Stimulated activated naive B cell treated with anti-CD40 and anti-IgM and Interleukin-4, amounts not matched to agents 10 μg/mL and 1 μg/mL and 100 μg/mL, for 72 hours (primary cell): ENCODE measurements at regions not wholly inside any gene's neighbourhood (a gene's known extent, or its start where the extent isn't known, plus 50 kb on each side); places are given as distances from the start of the nearest gene placed in this dataset.

Experiments used
- ATAC-seq, 2 donors: fragments of 150-1000 bp; cut with Tn5 transposase; replicated peaks; 2 replicates each; pipeline ENCODE4 v1.10.0; 2021; ENCODE audit warnings: moderate library complexity in 1 of 2
- DNase-seq: peaks from one replicate; pipeline ENCODE4 v3.0.0; 2021
- H3K27ac Mint-ChIP-seq: one replicate; pipeline ENCODE4 v1.8.0; 2022; ENCODE audit warnings: mild to moderate bottlenecking, mixed read lengths
- H3K27me3 Mint-ChIP-seq, 2 donors: one replicate each; pipeline ENCODE4 v1.8.0; 2022; ENCODE audit warnings: mixed read lengths in 2 of 2
- H3K36me3 Mint-ChIP-seq, 2 donors: one replicate each; pipeline ENCODE4 v1.8.0; 2022; ENCODE audit warnings: mixed read lengths in 2 of 2, mild to moderate bottlenecking in 1 of 2
- H3K4me1 Mint-ChIP-seq, 2 donors: one replicate each; pipeline ENCODE4 v1.8.0; 2022; ENCODE audit warnings: mixed read lengths in 2 of 2, mild to moderate bottlenecking in 1 of 2
- H3K4me3 Mint-ChIP-seq, 2 donors: one replicate each; pipeline ENCODE4 v1.8.0; 2022; ENCODE audit warnings: mild to moderate bottlenecking in 2 of 2, mixed read lengths in 2 of 2, moderate library complexity in 1 of 2
- H3K9me3 Mint-ChIP-seq, 2 donors: one replicate each; pipeline ENCODE4 v1.8.0; 2022; ENCODE audit warnings: mixed read lengths in 2 of 2, mild to moderate bottlenecking in 1 of 2

GRCh38 chr11:26131406-26131805 lies 200.5 kb upstream of the ANO3 start:
- DNase-seq (no peak), ATAC-seq (no peak)
- no peak overlapping the region for H3K27ac Mint-ChIP-seq
- no peaks in the 10 kb centered on the region for H3K27me3 Mint-ChIP-seq
- H3K4me1 Mint-ChIP-seq, result peaks cover 5 to 14% of the 10 kb centered on the region in 2 donors
- no peaks in the 10 kb centered on the region for H3K36me3 Mint-ChIP-seq
- peaks cover 5 to 7% of the 10 kb centered on the region in 2 donors for H3K9me3 Mint-ChIP-seq
- H3K4me3 Mint-ChIP-seq, result no peak overlapping the region

DNA sequence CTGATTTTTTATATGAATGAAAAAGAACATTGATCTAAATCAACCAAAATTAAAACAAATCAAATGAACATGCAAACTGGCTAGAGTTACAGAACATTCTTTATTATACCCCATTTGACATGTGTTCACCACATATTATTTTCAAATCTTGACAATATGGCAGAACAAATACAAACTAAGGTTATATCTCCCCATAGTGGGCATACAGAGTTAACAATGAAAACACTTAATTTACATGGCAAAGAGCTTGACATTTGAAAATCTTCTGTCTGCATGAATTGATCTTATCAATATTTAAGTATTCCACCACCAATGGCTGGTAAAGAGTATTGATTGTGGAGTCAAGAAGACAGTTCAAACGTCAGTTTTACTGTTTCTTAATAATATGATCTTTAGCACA lies 197.9 kb upstream of the ANO3 start:
- H3K27me3 Mint-ChIP-seq, result no peaks in the 10 kb centered on the region

GRCh38 chr11:26134481-26135355 lies 197.2 kb upstream of the ANO3 start:
- no peaks in the 10 kb centered on the region for H3K27me3 Mint-ChIP-seq
- peak; percentile 50 to 65 for ATAC-seq
- no peaks in the 10 kb centered on the region for H3K36me3 Mint-ChIP-seq
- H3K4me3 Mint-ChIP-seq, result no peak overlapping the region
- DNase-seq, result no peak
- H3K9me3 Mint-ChIP-seq, result peaks cover 0 to 1% of the 10 kb centered on the region in 2 donors
- H3K27ac Mint-ChIP-seq, result no peak overlapping the region
- H3K4me1 Mint-ChIP-seq, result peaks cover 5 to 14% of the 10 kb centered on the region in 2 donors

More for the DNA sequence above, 197.9 kb upstream of the ANO3 start:
- Mint-ChIP-seq H3K9me3 (peaks cover 0 to 3% of the 10 kb centered on the region in 2 donors), H3K4me1 (peaks cover 5 to 14% of the 10 kb centered on the region in 2 donors), H3K36me3 (no peaks in the 10 kb centered on the region), H3K27ac (no peak overlapping the region), H3K4me3 (no peak overlapping the region)
- DNase-seq (no peak), ATAC-seq (no peak)

DNA sequence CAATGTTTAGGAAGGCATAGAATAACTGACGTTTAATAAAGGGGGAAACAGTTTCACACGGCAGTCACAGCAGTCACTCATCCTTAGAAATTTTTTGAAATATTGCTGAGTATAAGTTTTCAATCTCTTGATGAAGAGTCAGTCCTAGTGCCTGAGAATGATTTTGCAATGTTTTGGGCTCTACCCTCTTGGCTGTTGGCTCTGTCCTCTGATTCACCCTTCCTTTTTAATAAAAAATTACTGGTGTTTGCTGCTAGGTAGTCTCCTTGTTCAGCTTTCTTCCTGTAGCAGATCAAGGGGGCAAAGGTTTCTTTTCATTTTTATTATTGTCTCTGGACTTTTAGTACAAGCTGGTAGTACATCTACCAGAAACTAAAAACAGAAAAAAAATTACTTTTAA lies 194.3 kb upstream of the ANO3 start:
- Mint-ChIP-seq H3K27ac (no peak overlapping the region), H3K4me3 (no peak overlapping the region), H3K36me3 (no peaks in the 10 kb centered on the region), H3K9me3 (no peaks in the 10 kb centered on the region), H3K4me1 (peaks cover 4 to 14% of the 10 kb centered on the region in 2 donors), H3K27me3 (no peaks in the 10 kb centered on the region)
- DNase-seq (no peak), ATAC-seq (no peak)

DNA sequence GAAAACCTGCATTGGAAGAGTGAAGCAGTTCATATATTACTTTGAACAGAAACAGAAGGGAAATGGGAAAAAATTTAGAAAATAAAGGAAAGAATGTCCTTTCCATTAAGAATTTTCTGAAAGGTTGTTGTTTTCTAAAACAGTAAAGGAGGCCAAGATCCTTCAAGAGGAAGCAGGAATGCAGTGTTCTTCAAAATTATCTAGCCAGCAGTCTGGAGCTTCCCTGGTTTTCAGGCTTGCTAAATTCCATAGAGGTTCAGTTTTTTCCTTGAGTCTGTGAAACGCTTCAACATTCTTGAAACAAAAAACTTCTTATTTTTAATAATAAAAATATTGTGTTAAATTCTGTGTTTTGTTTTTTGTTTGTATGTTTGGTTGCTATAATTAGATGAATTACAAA lies 189.0 kb upstream of the ANO3 start:
- no peaks in the 10 kb centered on the region for H3K9me3 Mint-ChIP-seq
- no peaks in the 10 kb centered on the region for H3K27me3 Mint-ChIP-seq
- H3K4me1 Mint-ChIP-seq, result no peaks in the 10 kb centered on the region
- ATAC-seq, result no peak
- H3K4me3 Mint-ChIP-seq, result no peak overlapping the region
- no peak overlapping the region for H3K27ac Mint-ChIP-seq
- DNase-seq, result no peak
- H3K36me3 Mint-ChIP-seq, result no peaks in the 10 kb centered on the region

DNA sequence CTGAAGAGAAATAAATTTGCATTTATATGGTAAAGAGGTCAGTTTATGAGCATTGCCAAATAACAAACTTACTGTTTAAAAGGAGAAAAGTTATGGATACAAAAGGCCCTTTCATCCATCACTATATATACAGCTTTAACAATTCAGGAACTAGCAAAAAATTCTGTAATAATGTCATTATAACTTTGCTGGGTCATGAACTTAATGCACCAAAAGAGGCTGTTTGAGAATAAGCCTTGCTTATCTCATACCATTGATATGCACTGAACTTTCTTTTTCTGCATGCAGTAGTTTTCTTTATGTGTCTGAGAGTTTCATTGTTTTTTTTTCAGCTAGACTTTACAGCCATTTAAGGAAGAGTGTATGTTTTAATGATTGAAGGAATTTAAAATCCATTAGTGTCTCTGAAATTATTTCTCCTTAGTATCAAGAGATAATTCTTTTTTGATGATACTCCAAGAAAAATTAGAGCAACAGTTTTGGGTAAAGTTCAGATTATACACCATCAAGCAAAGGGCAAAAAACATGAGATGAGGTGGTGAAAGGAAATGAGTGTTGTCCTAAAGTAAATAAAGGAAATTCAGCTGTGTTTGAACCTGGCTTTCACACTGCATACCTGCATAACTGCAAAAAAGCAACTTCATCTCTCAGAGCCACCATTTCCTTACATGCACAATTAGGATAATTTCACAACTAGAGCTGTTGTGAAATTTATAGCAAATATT lies 188.2 kb upstream of the ANO3 start:
- ATAC-seq, result no peak
- no peak for DNase-seq
- H3K27me3 Mint-ChIP-seq, result no peaks in the 10 kb centered on the region
- H3K4me3 Mint-ChIP-seq, result no peak overlapping the region
- H3K36me3 Mint-ChIP-seq, result no peaks in the 10 kb centered on the region
- no peaks in the 10 kb centered on the region for H3K4me1 Mint-ChIP-seq
- H3K9me3 Mint-ChIP-seq, result no peaks in the 10 kb centered on the region
- H3K27ac Mint-ChIP-seq, result no peak overlapping the region

GRCh38 chr11:26144291-26144690 lies 187.6 kb upstream of the ANO3 start:
- peaks cover 0 to 2% of the 10 kb centered on the region in 2 donors for H3K27me3 Mint-ChIP-seq
- H3K9me3 Mint-ChIP-seq, result no peaks in the 10 kb centered on the region
- ATAC-seq, result no peak
- DNase-seq, result no peak
- H3K36me3 Mint-ChIP-seq, result no peaks in the 10 kb centered on the region
- no peak overlapping the region for H3K27ac Mint-ChIP-seq
- no peaks in the 10 kb centered on the region for H3K4me1 Mint-ChIP-seq
- H3K4me3 Mint-ChIP-seq, result no peak overlapping the region

DNA sequence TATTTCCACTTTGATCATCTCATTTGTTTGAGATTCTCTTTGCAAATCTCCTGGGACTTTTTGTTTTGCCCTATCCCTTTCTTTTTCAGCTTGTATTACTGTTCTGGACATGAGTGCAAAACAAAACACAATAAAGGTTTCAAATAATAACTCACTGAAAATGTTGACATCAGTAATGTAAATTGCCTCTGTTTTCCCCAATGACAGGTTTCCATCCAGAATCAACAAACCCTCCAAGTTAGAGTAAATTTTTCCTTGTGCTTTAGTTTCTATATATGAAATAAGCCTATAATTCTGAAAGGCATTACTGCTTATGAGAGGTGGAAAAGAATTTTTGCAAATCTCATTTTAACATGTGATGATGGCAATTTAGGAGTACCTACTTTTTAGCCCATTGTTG lies 187.0 kb upstream of the ANO3 start:
- ATAC-seq, result no peak
- no peak for DNase-seq
- Mint-ChIP-seq H3K4me3 (no peak overlapping the region), H3K27ac (no peak overlapping the region), H3K27me3 (peaks cover 0 to 3% of the 10 kb centered on the region in 2 donors), H3K36me3 (no peaks in the 10 kb centered on the region), H3K4me1 (no peaks in the 10 kb centered on the region), H3K9me3 (no peaks in the 10 kb centered on the region)

- no peak for DNase-seq
- no peaks in the 10 kb centered on the region for H3K36me3 Mint-ChIP-seq
- no peak for ATAC-seq
- no peak overlapping the region for H3K4me3 Mint-ChIP-seq
- peaks cover 2% of the 10 kb centered on the region in 2 donors for H3K9me3 Mint-ChIP-seq
- no peak overlapping the region for H3K27ac Mint-ChIP-seq
- H3K4me1 Mint-ChIP-seq, result peaks cover 2% of the 10 kb centered on the region in 2 donors
- H3K27me3 Mint-ChIP-seq, result peaks cover 0 to 3% of the 10 kb centered on the region in 2 donors
Observed at GRCh38 chr11:26149585-26149984, 182.3 kb upstream of the ANO3 start.

DNA sequence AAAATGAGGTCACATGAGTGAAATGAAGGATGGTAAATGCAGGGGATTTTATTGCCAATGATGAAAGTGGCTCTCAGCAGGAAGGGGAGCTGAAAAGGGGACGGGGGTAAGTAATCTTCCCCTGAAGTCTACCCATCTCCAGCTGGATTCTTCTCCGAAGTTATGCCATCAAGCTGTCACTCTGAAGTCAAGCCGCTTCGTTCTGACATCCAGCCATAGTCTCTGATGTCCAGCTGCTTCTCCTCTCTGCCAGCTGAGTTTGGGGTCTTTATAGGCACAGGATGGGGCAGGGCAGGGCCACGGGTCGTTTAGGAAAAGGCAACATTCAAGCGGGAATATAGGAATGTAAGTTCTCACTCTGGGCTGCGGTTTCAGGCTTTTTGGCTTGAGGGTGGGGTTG lies 181.9 kb upstream of the ANO3 start:
- H3K9me3 Mint-ChIP-seq, result peaks cover 4% of the 10 kb centered on the region in 2 donors
- H3K36me3 Mint-ChIP-seq, result no peaks in the 10 kb centered on the region
- no peak overlapping the region for H3K4me3 Mint-ChIP-seq
- peaks cover 0 to 3% of the 10 kb centered on the region in 2 donors for H3K27me3 Mint-ChIP-seq
- H3K27ac Mint-ChIP-seq, result no peak overlapping the region
- H3K4me1 Mint-ChIP-seq, result peaks cover 4 to 6% of the 10 kb centered on the region in 2 donors
- DNase-seq (no peak), ATAC-seq (no peak)

DNA sequence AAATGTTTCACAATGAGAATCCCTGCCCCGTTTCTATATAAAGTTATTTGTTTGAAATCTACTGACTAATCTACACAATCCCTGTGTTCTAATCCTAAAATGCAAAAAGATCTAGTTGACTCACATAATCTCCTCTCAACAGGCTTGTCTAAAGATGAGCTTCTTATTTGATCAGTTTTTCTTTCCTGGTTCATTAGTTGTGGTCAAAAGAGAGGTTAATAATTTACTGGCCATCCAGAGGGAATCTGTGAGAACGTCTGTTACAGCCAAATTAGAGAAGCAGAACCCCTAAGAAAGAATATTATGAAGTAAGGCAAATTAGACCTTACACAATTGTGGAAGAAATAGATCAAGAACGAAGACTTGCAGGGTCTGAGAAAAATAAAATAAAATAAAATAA lies 173.7 kb upstream of the ANO3 start:
- Mint-ChIP-seq H3K27ac (no peak overlapping the region), H3K4me1 (peaks cover 4 to 6% of the 10 kb centered on the region in 2 donors), H3K27me3 (peaks cover 0 to 8% of the 10 kb centered on the region in 2 donors), H3K4me3 (no peak overlapping the region), H3K36me3 (no peaks in the 10 kb centered on the region), H3K9me3 (peaks cover 4% of the 10 kb centered on the region in 2 donors)
- DNase-seq, result no peak
- no peak for ATAC-seq

- Mint-ChIP-seq H3K4me1 (no peaks in the 10 kb centered on the region), H3K9me3 (no peaks in the 10 kb centered on the region), H3K27ac (no peak overlapping the region), H3K27me3 (peaks cover 0 to 6% of the 10 kb centered on the region in 2 donors), H3K36me3 (no peaks in the 10 kb centered on the region), H3K4me3 (no peak overlapping the region)
- DNase-seq (no peak), ATAC-seq (no peak)
Observed at GRCh38 chr11:26162291-26162690, 169.6 kb upstream of the ANO3 start.

GRCh38 chr11:26186389-26186788 lies 145.5 kb upstream of the ANO3 start:
- no peak overlapping the region for H3K27ac Mint-ChIP-seq
- H3K4me1 Mint-ChIP-seq, result peaks cover 4 to 9% of the 10 kb centered on the region in 2 donors
- ATAC-seq, result no peak
- no peaks in the 10 kb centered on the region for H3K36me3 Mint-ChIP-seq
- H3K27me3 Mint-ChIP-seq, result no peaks in the 10 kb centered on the region
- H3K9me3 Mint-ChIP-seq, result no peaks in the 10 kb centered on the region
- no peak for DNase-seq
- no peak overlapping the region for H3K4me3 Mint-ChIP-seq

DNA sequence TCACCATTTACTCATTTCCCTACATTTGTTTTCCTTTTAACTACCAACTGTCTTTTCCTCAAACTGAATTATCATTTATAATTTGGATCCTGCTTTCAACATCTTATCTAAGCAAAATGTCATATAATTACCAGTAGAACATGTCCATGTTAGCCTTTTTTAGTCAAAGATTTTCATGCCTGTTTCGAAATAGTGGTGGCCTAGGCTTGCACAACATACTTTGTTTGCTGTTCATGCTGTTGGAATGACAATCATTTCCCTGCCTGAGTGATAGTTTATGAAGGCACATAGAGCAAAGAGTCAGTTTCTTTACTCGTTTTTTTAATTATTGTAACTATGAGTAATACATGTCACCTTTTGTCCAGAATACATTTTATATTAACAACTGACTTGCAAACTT lies 144.3 kb upstream of the ANO3 start:
- Mint-ChIP-seq H3K36me3 (no peaks in the 10 kb centered on the region), H3K4me3 (no peak overlapping the region), H3K27ac (no peak overlapping the region), H3K4me1 (peaks cover 5 to 11% of the 10 kb centered on the region in 2 donors), H3K27me3 (no peaks in the 10 kb centered on the region), H3K9me3 (no peaks in the 10 kb centered on the region)
- DNase-seq (no peak), ATAC-seq (no peak)

- DNase-seq (no peak), ATAC-seq (no peak)
- Mint-ChIP-seq H3K27ac (no peak overlapping the region), H3K36me3 (no peaks in the 10 kb centered on the region), H3K4me1 (peaks cover 5 to 11% of the 10 kb centered on the region in 2 donors), H3K4me3 (no peak overlapping the region), H3K9me3 (no peaks in the 10 kb centered on the region), H3K27me3 (no peaks in the 10 kb centered on the region)
Observed at GRCh38 chr11:26188554-26188953, 143.4 kb upstream of the ANO3 start.
